ENCODE measurements at regions not wholly inside any gene's neighbourhood (a gene's known extent, or its start where the extent isn't known, plus 50 kb on each side); places are given as distances from the start of the nearest gene placed in this dataset.

DNA sequence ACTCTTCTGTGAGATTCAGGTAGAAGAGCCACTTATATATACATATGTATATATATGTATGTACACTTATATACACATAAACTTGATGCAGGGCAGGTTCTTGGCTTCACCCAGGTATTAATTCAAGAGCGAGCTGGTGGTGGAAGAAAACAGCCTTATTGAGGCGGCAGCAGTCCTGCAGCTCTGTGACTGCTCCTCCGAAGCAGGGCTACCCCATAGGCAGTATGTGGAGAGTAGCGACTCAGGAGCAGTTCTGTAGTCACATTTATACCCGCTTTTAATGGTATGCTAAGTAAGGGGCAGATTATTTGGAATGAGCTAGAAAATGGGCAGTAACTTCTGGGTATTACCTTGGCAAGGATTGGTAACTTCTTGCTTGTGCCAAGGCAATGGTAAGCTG is 280.6 kb upstream of the TFPI start:
- TF ChIP-seq POLR2A (IDR thresholded peaks at IDR 0.05): no peak
- TF ChIP-seq, protein P1, sequence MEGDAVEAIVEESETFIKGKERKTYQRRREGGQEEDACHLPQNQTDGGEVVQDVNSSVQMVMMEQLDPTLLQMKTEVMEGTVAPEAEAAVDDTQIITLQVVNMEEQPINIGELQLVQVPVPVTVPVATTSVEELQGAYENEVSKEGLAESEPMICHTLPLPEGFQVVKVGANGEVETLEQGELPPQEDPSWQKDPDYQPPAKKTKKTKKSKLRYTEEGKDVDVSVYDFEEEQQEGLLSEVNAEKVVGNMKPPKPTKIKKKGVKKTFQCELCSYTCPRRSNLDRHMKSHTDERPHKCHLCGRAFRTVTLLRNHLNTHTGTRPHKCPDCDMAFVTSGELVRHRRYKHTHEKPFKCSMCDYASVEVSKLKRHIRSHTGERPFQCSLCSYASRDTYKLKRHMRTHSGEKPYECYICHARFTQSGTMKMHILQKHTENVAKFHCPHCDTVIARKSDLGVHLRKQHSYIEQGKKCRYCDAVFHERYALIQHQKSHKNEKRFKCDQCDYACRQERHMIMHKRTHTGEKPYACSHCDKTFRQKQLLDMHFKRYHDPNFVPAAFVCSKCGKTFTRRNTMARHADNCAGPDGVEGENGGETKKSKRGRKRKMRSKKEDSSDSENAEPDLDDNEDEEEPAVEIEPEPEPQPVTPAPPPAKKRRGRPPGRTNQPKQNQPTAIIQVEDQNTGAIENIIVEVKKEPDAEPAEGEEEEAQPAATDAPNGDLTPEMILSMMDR (IDR thresholded peaks at IDR 0.05): no peak
- no peak for TF ChIP-seq POLR2AphosphoS5 (IDR thresholded peaks at IDR 0.05)
